Peyer's patch (tissue), 4 donors: ENCODE measurements at regions not wholly inside any gene's neighbourhood (a gene's known extent, or its start where the extent isn't known, plus 50 kb on each side); places are given as distances from the start of the nearest gene placed in this dataset.

Source experiments
- DNase-seq, 3 donors: peaks; one replicate each; pipeline ENCODE4 v3.0.0-alpha.2; 2017 to 2019
- H3K27ac ChIP-seq, 4 donors: fragments of 200-600 bp; sonication (generic); one replicate each; pipeline ENCODE4 v1.5.1; 2016 to 2019
- H3K27me3 ChIP-seq, 2 donors: fragments of 200-600 bp; sonication (generic); one replicate each; pipeline ENCODE4 v1.5.1; 2019
- H3K36me3 ChIP-seq, 3 donors: fragments of 200-600 bp; sonication (generic); one replicate each; pipeline ENCODE4 v1.5.1; 2016 to 2019
- H3K4me1 ChIP-seq, 4 donors: fragments of 200-600 bp; sonication (generic); one replicate each; pipeline ENCODE4 v1.5.1; 2016 to 2019
- H3K4me3 ChIP-seq, 4 donors: fragments of 200-600 bp; sonication (generic); 1 replicate in 3 of 4; 2 replicates in 1 of 4; pipeline ENCODE4 v1.5.1; 2016 to 2019; ENCODE audit warnings: mild to moderate bottlenecking in 1 of 4
- H3K9me3 ChIP-seq, 4 donors: fragments of 200-600 bp; sonication (generic); one replicate each; pipeline ENCODE4 v1.5.1; 2016 to 2019; ENCODE audit warnings: mild to moderate bottlenecking in 1 of 4
- POLR2A ChIP-seq, 2 donors: fragments of 450-650 bp; IDR thresholded peaks; one replicate each; pipeline ENCODE4 v1.5.1; 2017; ENCODE audit warnings: antibody characterized with exemption in 2 of 2, mild to moderate bottlenecking in 2 of 2, moderate library complexity in 2 of 2
- TF ChIP-seq, protein P1 (sequence below), 6 experiments: fragments of 450-650 bp in 4 of 6; fragments of 200-600 bp in 2 of 6; sonication (generic) in 1 of 6; IDR thresholded peaks; one replicate each; pipeline ENCODE4 v1.5.1; 2017 to 2019; ENCODE audit warnings: antibody characterized with exemption in 6 of 6, mild to moderate bottlenecking in 3 of 6, moderate library complexity in 1 of 6

DNA sequence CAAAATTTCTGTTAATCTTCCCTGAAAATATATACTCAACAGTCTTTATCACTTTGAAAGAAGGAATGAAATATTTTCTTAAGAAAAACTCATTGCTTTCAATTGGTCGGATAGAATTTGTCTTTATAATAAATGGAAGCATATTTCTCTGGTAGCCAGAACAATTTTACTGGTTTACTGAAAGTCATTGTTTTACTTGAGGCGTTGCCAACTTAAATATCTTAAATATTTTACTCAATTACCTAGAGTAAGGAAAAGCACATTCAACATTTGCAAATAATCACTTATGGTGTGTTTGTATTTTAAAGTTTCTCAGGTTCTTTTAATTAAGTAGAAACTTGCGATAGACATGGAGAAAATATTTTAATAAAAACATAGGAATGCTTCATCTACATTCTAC is 1181.7 kb downstream of the EFNA5 start:
- DNase-seq = no peak
- Histone ChIP-seq H3K27me3 (no peaks in the 10 kb centered on the region), H3K27ac (no peak overlapping the region), H3K4me3 (no peak overlapping the region), H3K4me1 (no peaks in the 10 kb centered on the region), H3K36me3 (no peaks in the 10 kb centered on the region), H3K9me3 (no peaks in the 10 kb centered on the region)
- TF ChIP-seq, protein P1, sequence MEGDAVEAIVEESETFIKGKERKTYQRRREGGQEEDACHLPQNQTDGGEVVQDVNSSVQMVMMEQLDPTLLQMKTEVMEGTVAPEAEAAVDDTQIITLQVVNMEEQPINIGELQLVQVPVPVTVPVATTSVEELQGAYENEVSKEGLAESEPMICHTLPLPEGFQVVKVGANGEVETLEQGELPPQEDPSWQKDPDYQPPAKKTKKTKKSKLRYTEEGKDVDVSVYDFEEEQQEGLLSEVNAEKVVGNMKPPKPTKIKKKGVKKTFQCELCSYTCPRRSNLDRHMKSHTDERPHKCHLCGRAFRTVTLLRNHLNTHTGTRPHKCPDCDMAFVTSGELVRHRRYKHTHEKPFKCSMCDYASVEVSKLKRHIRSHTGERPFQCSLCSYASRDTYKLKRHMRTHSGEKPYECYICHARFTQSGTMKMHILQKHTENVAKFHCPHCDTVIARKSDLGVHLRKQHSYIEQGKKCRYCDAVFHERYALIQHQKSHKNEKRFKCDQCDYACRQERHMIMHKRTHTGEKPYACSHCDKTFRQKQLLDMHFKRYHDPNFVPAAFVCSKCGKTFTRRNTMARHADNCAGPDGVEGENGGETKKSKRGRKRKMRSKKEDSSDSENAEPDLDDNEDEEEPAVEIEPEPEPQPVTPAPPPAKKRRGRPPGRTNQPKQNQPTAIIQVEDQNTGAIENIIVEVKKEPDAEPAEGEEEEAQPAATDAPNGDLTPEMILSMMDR (IDR thresholded peaks at IDR 0.05) = no peak
- no peak for TF ChIP-seq POLR2A (IDR thresholded peaks at IDR 0.05)

DNA sequence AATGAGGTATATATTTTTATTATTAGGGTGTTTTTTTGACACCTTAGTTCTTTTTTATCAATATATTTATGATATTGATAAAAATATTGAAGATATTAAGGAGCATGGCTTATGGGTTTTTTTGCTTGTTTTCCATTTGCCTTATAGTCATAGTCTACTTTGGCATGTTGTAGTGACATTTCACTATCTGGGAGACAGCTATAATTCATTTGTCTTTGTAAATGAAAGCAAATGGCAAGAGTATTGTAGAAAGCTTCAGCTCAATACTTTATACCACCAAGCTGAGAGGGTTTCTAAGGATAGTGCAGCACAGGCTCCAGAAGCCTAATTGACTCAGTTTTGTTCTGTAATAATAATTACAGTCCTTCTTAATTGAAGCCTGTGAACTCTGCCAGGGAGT is 1182.3 kb downstream of the EFNA5 start:
- H3K36me3 ChIP-seq = no peaks in the 10 kb centered on the region
- H3K4me1 ChIP-seq = no peaks in the 10 kb centered on the region
- H3K27me3 ChIP-seq = no peaks in the 10 kb centered on the region
- no peak overlapping the region for H3K27ac ChIP-seq
- no peak for DNase-seq
- TF ChIP-seq POLR2A (IDR thresholded peaks at IDR 0.05) = no peak
- TF ChIP-seq, protein P1 (IDR thresholded peaks at IDR 0.05) = no peak
- H3K4me3 ChIP-seq = no peak overlapping the region
- no peaks in the 10 kb centered on the region for H3K9me3 ChIP-seq

DNA sequence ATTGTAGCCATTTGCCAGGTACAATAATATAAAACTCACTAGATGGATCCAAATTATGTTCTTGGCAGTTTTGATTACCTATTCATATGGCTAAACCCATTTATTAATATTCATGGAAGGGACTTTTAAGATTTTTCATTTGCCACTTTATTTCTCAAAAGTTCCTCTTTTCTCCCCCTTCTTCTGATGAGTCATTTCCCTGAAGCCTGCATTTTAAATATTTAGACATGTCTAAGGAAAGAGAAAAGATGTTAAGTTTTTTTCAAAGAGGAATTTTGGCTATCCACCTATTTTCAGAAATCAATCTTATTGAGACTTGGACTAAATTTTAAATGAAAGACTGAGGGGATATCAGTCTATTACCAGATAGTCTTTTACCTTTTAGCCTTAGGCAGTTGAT is 1189.4 kb downstream of the EFNA5 start:
- H3K36me3 ChIP-seq = no peaks in the 10 kb centered on the region
- H3K27me3 ChIP-seq = no peaks in the 10 kb centered on the region
- no peak for DNase-seq
- H3K27ac ChIP-seq = no peak overlapping the region
- TF ChIP-seq, protein P1 (IDR thresholded peaks at IDR 0.05) = no peak
- TF ChIP-seq POLR2A (IDR thresholded peaks at IDR 0.05) = no peak
- H3K9me3 ChIP-seq = no peaks in the 10 kb centered on the region
- no peaks in the 10 kb centered on the region for H3K4me1 ChIP-seq
- no peak overlapping the region for H3K4me3 ChIP-seq

DNA sequence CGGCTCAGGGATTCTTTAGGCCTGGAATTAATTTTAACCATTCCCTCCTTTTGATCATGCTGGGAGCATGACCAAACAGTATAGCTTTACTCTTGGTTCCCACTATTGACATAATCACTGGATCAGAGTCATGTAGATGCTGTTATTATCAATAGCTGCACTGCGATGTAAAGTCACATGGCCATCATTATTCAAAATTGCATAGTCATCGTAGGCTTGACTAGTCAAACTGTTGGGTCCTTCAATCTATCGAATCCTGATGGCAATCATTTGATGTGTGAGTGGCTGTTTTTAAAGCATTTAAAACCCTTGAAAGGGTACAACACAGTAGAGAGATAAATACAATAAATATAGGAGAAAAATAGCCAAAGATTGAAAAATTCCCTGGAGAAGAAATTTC is 1194.1 kb downstream of the EFNA5 start:
- Histone ChIP-seq H3K27ac (no peak overlapping the region), H3K36me3 (no peaks in the 10 kb centered on the region), H3K27me3 (no peaks in the 10 kb centered on the region), H3K4me1 (no peaks in the 10 kb centered on the region), H3K9me3 (no peaks in the 10 kb centered on the region), H3K4me3 (no peak overlapping the region)
- TF ChIP-seq, protein P1 (IDR thresholded peaks at IDR 0.05) = no peak
- no peak for TF ChIP-seq POLR2A (IDR thresholded peaks at IDR 0.05)
- DNase-seq = no peak

DNA sequence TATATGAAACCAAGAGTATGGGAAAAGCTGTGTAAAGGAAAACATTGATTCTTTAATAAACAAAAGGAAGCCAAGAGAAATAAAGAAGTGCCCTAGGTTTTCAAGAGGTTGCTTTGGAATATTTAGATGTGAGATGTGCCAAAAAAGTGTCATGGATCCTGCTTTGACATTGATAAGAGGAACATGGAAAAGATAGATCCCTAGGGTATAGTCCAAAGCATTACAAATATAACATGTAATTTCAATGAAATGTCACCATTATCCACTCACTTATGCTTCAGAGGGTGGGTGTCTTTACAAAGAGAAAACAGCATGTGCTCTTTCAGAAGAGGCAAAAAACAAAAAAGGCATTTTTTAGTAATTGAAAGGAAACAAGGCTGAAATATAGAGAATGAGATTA is 1196.7 kb downstream of the EFNA5 start:
- DNase-seq = no peak
- no peak overlapping the region for H3K27ac ChIP-seq
- no peaks in the 10 kb centered on the region for H3K4me1 ChIP-seq
- H3K4me3 ChIP-seq = no peak overlapping the region
- no peaks in the 10 kb centered on the region for H3K27me3 ChIP-seq
- TF ChIP-seq, protein P1 (IDR thresholded peaks at IDR 0.05) = no peak
- TF ChIP-seq POLR2A (IDR thresholded peaks at IDR 0.05) = no peak
- H3K9me3 ChIP-seq = no peaks in the 10 kb centered on the region
- no peaks in the 10 kb centered on the region for H3K36me3 ChIP-seq

DNA sequence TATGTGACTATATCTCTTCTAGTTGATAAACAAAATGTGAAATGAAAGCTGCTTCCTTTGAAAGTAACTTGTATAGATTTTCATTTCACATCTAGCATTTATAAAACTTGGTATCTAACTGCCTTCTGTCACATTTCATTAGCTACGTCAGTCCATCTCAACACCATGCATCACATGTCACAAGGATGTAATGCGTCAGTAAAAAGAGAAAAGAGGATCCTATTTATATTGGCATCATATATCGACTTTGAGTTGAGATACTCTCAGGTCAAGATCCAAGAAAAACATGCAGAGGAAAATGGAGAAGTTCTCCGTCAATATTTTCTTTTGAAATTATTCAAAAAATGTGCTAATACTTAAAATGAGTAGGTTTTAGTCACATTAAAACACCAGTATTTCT is 1211.2 kb downstream of the EFNA5 start:
- TF ChIP-seq, protein P1 (IDR thresholded peaks at IDR 0.05) = no peak
- TF ChIP-seq POLR2A (IDR thresholded peaks at IDR 0.05) = no peak
- Histone ChIP-seq H3K27ac (no peak overlapping the region), H3K4me1 (no peaks in the 10 kb centered on the region), H3K9me3 (no peaks in the 10 kb centered on the region), H3K4me3 (no peak overlapping the region), H3K27me3 (no peaks in the 10 kb centered on the region), H3K36me3 (no peaks in the 10 kb centered on the region)
- DNase-seq = no peak
